Smooth muscle cell (in vitro differentiated cells): ENCODE measurements at regions not wholly inside any gene's neighbourhood (a gene's known extent, or its start where the extent isn't known, plus 50 kb on each side); places are given as distances from the start of the nearest gene placed in this dataset.
"Not testable (repeated sequence)": the region's sequence is repeated elsewhere in the genome, so short reads cannot be mapped to it uniquely, and the experiment has no call there.

Source experiments
- DNase-seq: peaks from one replicate; lab custom pipeline; 2025; ENCODE audit not compliant: unreplicated experiment; lab: John Stamatoyannopoulos, UW
- H2AFZ ChIP-seq: fragments of 200-600 bp; sonication (generic); 2 replicates; pipeline ENCODE4 v1.6.0; 2016; ENCODE audit warnings: antibody characterized with exemption, low read depth, mild to moderate bottlenecking
- H3F3A ChIP-seq: fragments of 200-600 bp; sonication (generic); 2 replicates; pipeline ENCODE4 v1.6.0; 2017; ENCODE audit warnings: antibody characterized with exemption, low read depth
- H3K27ac ChIP-seq: fragments of 200-600 bp; sonication (generic); 2 replicates; pipeline ENCODE4 v1.5.1; 2016; ENCODE audit warnings: low read depth, mild to moderate bottlenecking
- H3K27me3 ChIP-seq: fragments of 200-600 bp; sonication (generic); 2 replicates; pipeline ENCODE4 v1.6.1; 2016; ENCODE audit warnings: low read depth, mild to moderate bottlenecking
- H3K36me3 ChIP-seq: fragments of 200-600 bp; sonication (generic); 2 replicates; pipeline ENCODE4 v1.5.1; 2016; ENCODE audit warnings: low read depth
- H3K4me1 ChIP-seq: fragments of 200-600 bp; sonication (generic); 2 replicates; pipeline ENCODE4 v1.5.1; 2016; ENCODE audit warnings: low read depth
- H3K4me2 ChIP-seq: fragments of 200-600 bp; sonication (generic); 2 replicates; pipeline ENCODE4 v1.6.0; 2016; ENCODE audit warnings: mild to moderate bottlenecking
- H3K4me3 ChIP-seq: fragments of 200-600 bp; sonication (generic); 2 replicates; pipeline ENCODE4 v1.5.1; 2016; ENCODE audit warnings: mild to moderate bottlenecking
- H3K79me2 ChIP-seq: fragments of 200-600 bp; sonication (generic); 2 replicates; pipeline ENCODE4 v1.6.0; 2016; ENCODE audit warnings: low read depth, mild to moderate bottlenecking
- H3K9ac ChIP-seq: fragments of 200-600 bp; sonication (generic); 2 replicates; pipeline ENCODE4 v1.6.0; 2016; ENCODE audit warnings: low read depth
- H3K9me3 ChIP-seq: fragments of 200-600 bp; sonication (generic); replicated peaks from 2 replicates; pipeline ENCODE4 v1.5.1; 2016; ENCODE audit warnings: low read depth
- H4K20me1 ChIP-seq: fragments of 200-600 bp; sonication (generic); 2 replicates; pipeline ENCODE4 v1.6.0; 2016; ENCODE audit warnings: low read depth
- WGBS: methylation state at CpG from one replicate; pipeline ENCODE4 v1.1.7; 2016; ENCODE audit warnings: low lambda C conversion rate; 5-methylcytosine and 5-hydroxymethylcytosine counted together
- TF ChIP-seq, protein P1 (sequence below): fragments of 200-600 bp; sonication (generic); IDR thresholded peaks from 2 replicates; pipeline ENCODE4 v1.5.1; 2017; ENCODE audit warnings: borderline replicate concordance, mild to moderate bottlenecking, antibody characterized with exemption; ENCODE audit not compliant: insufficient read depth, poor library complexity, severe bottlenecking

DNA sequence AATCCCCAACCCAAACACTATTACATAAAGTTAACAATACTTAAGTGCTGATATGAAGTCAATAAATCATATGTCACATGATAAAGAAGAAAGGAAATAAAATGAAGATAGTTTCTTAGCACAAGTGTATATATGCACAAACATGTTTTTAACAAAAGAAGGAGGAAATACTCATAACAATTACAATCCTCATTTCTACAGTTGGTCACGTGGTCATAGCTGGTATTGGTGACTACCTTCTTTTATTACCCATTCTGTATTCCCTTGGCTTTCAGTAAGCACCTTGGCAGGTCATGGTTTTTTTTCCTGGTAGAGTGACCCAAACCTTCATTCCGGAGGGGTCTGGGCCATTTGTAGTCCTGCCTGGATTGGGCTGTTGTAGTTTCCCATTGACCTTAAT is 137.1 kb upstream of the KCND3 start:
- Histone ChIP-seq H3K9ac (no peak overlapping the region), H3K27me3 (no peaks in the 10 kb centered on the region), H3K36me3 (no peaks in the 10 kb centered on the region), H3K4me2 (no peak overlapping the region), H3K9me3 (no peaks in the 10 kb centered on the region), H4K20me1 (no peaks in the 10 kb centered on the region), H3F3A (no peaks in the 10 kb centered on the region), H2AFZ (no peak overlapping the region), H3K4me1 (no peaks in the 10 kb centered on the region), H3K79me2 (no peaks in the 10 kb centered on the region), H3K4me3 (no peak overlapping the region), H3K27ac (no peak overlapping the region)
- WGBS, result 85% methylated on average over 2 of the region's 2 CpGs
- no peak for DNase-seq
- TF ChIP-seq, protein P1, sequence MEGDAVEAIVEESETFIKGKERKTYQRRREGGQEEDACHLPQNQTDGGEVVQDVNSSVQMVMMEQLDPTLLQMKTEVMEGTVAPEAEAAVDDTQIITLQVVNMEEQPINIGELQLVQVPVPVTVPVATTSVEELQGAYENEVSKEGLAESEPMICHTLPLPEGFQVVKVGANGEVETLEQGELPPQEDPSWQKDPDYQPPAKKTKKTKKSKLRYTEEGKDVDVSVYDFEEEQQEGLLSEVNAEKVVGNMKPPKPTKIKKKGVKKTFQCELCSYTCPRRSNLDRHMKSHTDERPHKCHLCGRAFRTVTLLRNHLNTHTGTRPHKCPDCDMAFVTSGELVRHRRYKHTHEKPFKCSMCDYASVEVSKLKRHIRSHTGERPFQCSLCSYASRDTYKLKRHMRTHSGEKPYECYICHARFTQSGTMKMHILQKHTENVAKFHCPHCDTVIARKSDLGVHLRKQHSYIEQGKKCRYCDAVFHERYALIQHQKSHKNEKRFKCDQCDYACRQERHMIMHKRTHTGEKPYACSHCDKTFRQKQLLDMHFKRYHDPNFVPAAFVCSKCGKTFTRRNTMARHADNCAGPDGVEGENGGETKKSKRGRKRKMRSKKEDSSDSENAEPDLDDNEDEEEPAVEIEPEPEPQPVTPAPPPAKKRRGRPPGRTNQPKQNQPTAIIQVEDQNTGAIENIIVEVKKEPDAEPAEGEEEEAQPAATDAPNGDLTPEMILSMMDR, result no peak

DNA sequence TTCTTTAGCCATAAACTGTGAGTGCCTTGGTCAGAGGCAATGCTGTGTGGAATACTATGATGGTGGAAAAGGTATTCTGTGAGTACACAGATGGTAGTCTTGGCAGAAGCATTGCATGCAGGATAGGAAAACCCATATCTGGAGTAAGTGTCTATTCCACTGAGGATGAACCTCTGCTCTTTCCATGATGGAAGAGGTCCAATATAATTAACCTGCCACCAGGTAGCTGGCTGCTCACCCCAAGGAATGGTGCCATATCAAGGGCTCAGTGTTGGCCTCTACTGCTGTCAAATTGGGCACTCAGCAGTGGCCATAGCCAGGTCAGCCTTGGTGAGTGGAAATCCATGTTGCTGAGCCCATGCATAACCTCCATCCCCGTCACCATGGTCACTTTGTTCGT is 138.1 kb upstream of the KCND3 start:
- not testable (repeated sequence) for H3F3A ChIP-seq, H4K20me1 ChIP-seq, H3K27me3 ChIP-seq, H3K79me2 ChIP-seq, H3K4me2 ChIP-seq, H3K9me3 ChIP-seq, H3K4me1 ChIP-seq, H3K36me3 ChIP-seq, H3K9ac ChIP-seq, H2AFZ ChIP-seq, H3K27ac ChIP-seq, H3K4me3 ChIP-seq, DNase-seq
- 87% methylated on average over 2 of the region's 2 CpGs for WGBS

DNA sequence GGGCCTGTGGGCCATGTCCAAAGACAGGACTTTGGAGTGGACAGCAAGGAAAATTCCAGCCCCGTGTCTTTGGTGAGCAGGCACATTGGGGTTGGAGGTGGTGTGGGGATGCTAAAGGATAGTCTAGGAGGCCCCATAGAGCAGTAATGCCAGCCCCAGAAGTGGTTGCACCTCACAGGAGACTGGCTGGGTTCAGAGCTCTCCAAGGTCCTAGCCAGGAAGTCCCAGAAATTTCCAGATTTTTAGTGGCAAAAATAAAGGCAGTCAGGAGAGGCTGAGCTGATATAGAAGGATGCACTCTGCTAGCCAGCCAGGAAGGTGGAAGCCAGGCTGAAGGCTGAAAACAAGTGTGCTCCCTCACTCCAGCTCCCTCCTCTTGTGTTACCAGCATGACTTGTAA is 144.0 kb upstream of the KCND3 start:
- TF ChIP-seq, protein P1, result no peak
- Histone ChIP-seq H3K9ac (no peak overlapping the region), H3K4me2 (no peak overlapping the region), H3K79me2 (no peaks in the 10 kb centered on the region), H3K4me3 (no peak overlapping the region), H3K36me3 (no peaks in the 10 kb centered on the region), H4K20me1 (no peaks in the 10 kb centered on the region), H3K9me3 (no peaks in the 10 kb centered on the region), H3K27me3 (peaks cover 6% of the 10 kb centered on the region), H3K4me1 (no peaks in the 10 kb centered on the region), H3F3A (no peaks in the 10 kb centered on the region), H2AFZ (no peak overlapping the region), H3K27ac (no peak overlapping the region)
- DNase-seq, result no peak
- WGBS, result 95% methylated on average over 1 of the region's 1 CpG

DNA sequence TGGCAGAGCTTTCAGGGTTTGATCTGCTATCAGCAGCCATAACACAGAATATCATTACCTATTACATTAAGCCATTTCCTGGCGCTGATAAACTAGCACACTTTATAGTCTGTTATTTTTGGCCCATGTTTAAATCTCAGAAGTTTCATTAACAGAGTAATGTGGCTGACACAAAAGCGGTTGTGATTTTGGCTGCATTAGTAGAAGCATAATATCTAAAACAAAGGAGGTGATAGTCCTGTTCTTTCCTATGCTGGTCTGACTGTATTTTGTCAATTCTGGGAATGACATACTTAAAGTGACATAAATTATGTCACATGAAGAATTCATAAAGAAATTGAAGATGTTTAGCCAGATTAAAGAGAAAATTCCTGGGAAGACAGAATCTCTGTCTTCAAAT is 151.3 kb upstream of the KCND3 start:
- Histone ChIP-seq H3K4me2 (no peak overlapping the region), H3K4me1 (no peaks in the 10 kb centered on the region), H4K20me1 (no peaks in the 10 kb centered on the region), H3F3A (no peaks in the 10 kb centered on the region), H3K27me3 (peaks cover 36% of the 10 kb centered on the region), H3K9ac (no peak overlapping the region), H3K4me3 (no peak overlapping the region), H3K9me3 (no peaks in the 10 kb centered on the region), H3K79me2 (no peaks in the 10 kb centered on the region), H3K36me3 (no peaks in the 10 kb centered on the region), H2AFZ (no peak overlapping the region), H3K27ac (no peak overlapping the region)
- no peak for DNase-seq
- TF ChIP-seq, protein P1, result no peak
- WGBS, result 44% methylated on average over 2 of the region's 2 CpGs
